Gastrocnemius medialis (tissue), 4 donors: ENCODE measurements at regions not wholly inside any gene's neighbourhood (a gene's known extent, or its start where the extent isn't known, plus 50 kb on each side); places are given as distances from the start of the nearest gene placed in this dataset.

ENCODE experiments used
- ATAC-seq, 2 donors: fragments of 150-250 bp; one replicate each; pipeline ENCODE4 v1.9.1; 2016
- DNase-seq, 2 donors: peaks; one replicate each; pipeline ENCODE4 v3.0.0-alpha.2; 2019
- H3K27ac ChIP-seq, 4 donors: fragments of 200-600 bp; sonication (generic); 1 replicate in 1 of 4; 2 replicates in 3 of 4; pipeline ENCODE4 v1.5.1; 2016 to 2018; ENCODE audit warnings: mild to moderate bottlenecking in 2 of 4, moderate library complexity in 1 of 4
- H3K27me3 ChIP-seq, 3 donors: fragments of 200-600 bp; sonication (generic) in 2 of 3; 1 replicate in 1 of 3; 2 replicates in 2 of 3; pipeline versions ENCODE4 v1.5.1 to v1.6.0; 2016 to 2019; ENCODE audit warnings: mild to moderate bottlenecking in 1 of 3, moderate library complexity in 1 of 3
- H3K36me3 ChIP-seq, 2 donors: fragments of 200-600 bp; sonication (generic) in 1 of 2; one replicate each; pipeline ENCODE4 v1.5.1; 2017 to 2018
- H3K4me1 ChIP-seq, 2 donors: fragments of 200-600 bp; sonication (generic) in 1 of 2; one replicate each; pipeline ENCODE4 v1.5.1; 2016 to 2017; ENCODE audit warnings: mild to moderate bottlenecking in 2 of 2
- H3K4me3 ChIP-seq, 4 donors: fragments of 200-600 bp; sonication (generic) in 3 of 4; 1 replicate in 1 of 4; 2 replicates in 3 of 4; pipeline ENCODE4 v1.5.1; 2016 to 2019; ENCODE audit warnings: mild to moderate bottlenecking in 2 of 4
- H3K9me3 ChIP-seq, 3 donors: fragments of 200-600 bp; sonication (generic) in 2 of 3; 1 replicate in 1 of 3; 2 replicates in 2 of 3; pipeline ENCODE4 v1.5.1; 2016 to 2019
- CTCF ChIP-seq, 5 experiments: fragments of 450-650 bp in 3 of 5; fragments of 200-600 bp in 2 of 5; sonication (generic) in 2 of 5; IDR thresholded peaks in 4 of 5; conservative IDR thresholded peaks in 1 of 5; 1 replicate in 4 of 5; 2 replicates in 1 of 5; pipeline ENCODE4 v1.5.1; 2016 to 2019; ENCODE audit warnings: antibody characterized with exemption in 5 of 5, mild to moderate bottlenecking in 3 of 5, moderate library complexity in 3 of 5
- POLR2A ChIP-seq, 2 donors: fragments of 450-650 bp; IDR thresholded peaks; one replicate each; pipeline ENCODE4 v1.6.1; 2017; ENCODE audit warnings: antibody characterized with exemption in 2 of 2, mild to moderate bottlenecking in 2 of 2, moderate library complexity in 2 of 2
- in situ Hi-C, 4 donors: fragments of 200-750 bp; cut with MboI; loops; one replicate each; pipeline versions ENCODE4 v1.15.0 to v1.8.0; 2017; ENCODE audit warnings: low sequenced_read_pairs in 4 of 4
- intact Hi-C: fragments of 100-400 bp; cut with DNase I; formaldehyde crosslinking; loops from one replicate; pipeline ENCODE4 v1.15.1; 2023; ENCODE audit warnings: low total_unique reads

GRCh38 chr13:97866751-97867150, 86.7 kb upstream of the IPO5 start:
- in situ Hi-C loops (loop anchor here in 3 of 4 donors (25.0 kb wide), 2 partner anchors 546 to 796 kb away; no protein-coding TSS in a partner anchor), intact Hi-C loops (no loop called here)
- ATAC-seq (no peak), DNase-seq (no peak)
- Histone ChIP-seq H3K27me3 (no peaks in the 10 kb centered on the region), H3K9me3 (no peaks in the 10 kb centered on the region), H3K36me3 (no peaks in the 10 kb centered on the region), H3K4me3 (no peak overlapping the region), H3K4me1 (no peaks in the 10 kb centered on the region), H3K27ac (no peak overlapping the region)
- TF ChIP-seq POLR2A (IDR thresholded peaks at IDR 0.05) (no peak), CTCF (IDR thresholded peaks at IDR 0.05 in 4 of 5, conservative IDR thresholded peaks at IDR 0.05 in 1 of 5) (no peak)

- intact Hi-C loops, result no loop called here
- in situ Hi-C loops, result loop anchor here in 3 of 4 donors (25.0 kb wide), 2 partner anchors 539 to 789 kb away; no protein-coding TSS in a partner anchor
- Histone ChIP-seq H3K4me3 (no peak overlapping the region), H3K27ac (no peak overlapping the region), H3K4me1 (no peaks in the 10 kb centered on the region), H3K9me3 (no peaks in the 10 kb centered on the region), H3K36me3 (no peaks in the 10 kb centered on the region), H3K27me3 (no peaks in the 10 kb centered on the region)
- TF ChIP-seq POLR2A (IDR thresholded peaks at IDR 0.05) (no peak), CTCF (IDR thresholded peaks at IDR 0.05 in 4 of 5, conservative IDR thresholded peaks at IDR 0.05 in 1 of 5) (no peak)
- DNase-seq (no peak), ATAC-seq (no peak)
These were observed 80.1 kb upstream of the IPO5 start for GRCh38 chr13:97873398-97873797.

- TF ChIP-seq CTCF (IDR thresholded peaks at IDR 0.05 in 4 of 5, conservative IDR thresholded peaks at IDR 0.05 in 1 of 5) (no peak), POLR2A (IDR thresholded peaks at IDR 0.05) (no peak)
- ATAC-seq, result no peak
- no peak overlapping the region for H3K27ac ChIP-seq
- no peaks in the 10 kb centered on the region for H3K4me1 ChIP-seq
- H3K9me3 ChIP-seq, result no peaks in the 10 kb centered on the region
- intact Hi-C loops (no loop called here), in situ Hi-C loops (no loop called here)
- H3K36me3 ChIP-seq, result no peaks in the 10 kb centered on the region
- H3K4me3 ChIP-seq, result no peak overlapping the region
- no peak for DNase-seq
- H3K27me3 ChIP-seq, result no peaks in the 10 kb centered on the region
These were observed 78.3 kb upstream of the IPO5 start for GRCh38 chr13:97875218-97875617.

- H3K27me3 ChIP-seq, result no peaks in the 10 kb centered on the region
- H3K9me3 ChIP-seq, result no peaks in the 10 kb centered on the region
- no peak for DNase-seq
- ATAC-seq, result no peak
- intact Hi-C loops, result no loop called here
- in situ Hi-C loops, result no loop called here
- TF ChIP-seq CTCF (IDR thresholded peaks at IDR 0.05 in 4 of 5, conservative IDR thresholded peaks at IDR 0.05 in 1 of 5), result no peak
- no peak for TF ChIP-seq POLR2A (IDR thresholded peaks at IDR 0.05)
- no peak overlapping the region for H3K4me3 ChIP-seq
- H3K27ac ChIP-seq, result no peak overlapping the region
- no peaks in the 10 kb centered on the region for H3K36me3 ChIP-seq
- H3K4me1 ChIP-seq, result no peaks in the 10 kb centered on the region
These were observed 77.6 kb upstream of the IPO5 start for GRCh38 chr13:97875911-97876310.
